H9 (cell line): ENCODE measurements at regions not wholly inside any gene's neighbourhood (a gene's known extent, or its start where the extent isn't known, plus 50 kb on each side); places are given as distances from the start of the nearest gene placed in this dataset.

ENCODE experiments used
- DNase-seq: peaks from one replicate; pipeline ENCODE4 v3.0.0-alpha.2; 2017
- H2AFZ ChIP-seq: one replicate; pipeline ENCODE4 v1.6.1; 2013; ENCODE audit warnings: mild to moderate bottlenecking, low read length, control low read depth, moderate library complexity
- H2AK5ac ChIP-seq: 2 replicates; pipeline ENCODE4 v1.6.1; 2013; ENCODE audit warnings: low read length, control low read depth, mixed read lengths; ENCODE audit not compliant: insufficient read length
- H2BK120ac ChIP-seq: one replicate; pipeline ENCODE4 v1.6.1; 2013; ENCODE audit warnings: low read depth, mild to moderate bottlenecking, low read length, control low read depth, inconsistent platforms; ENCODE audit not compliant: poor library complexity, severe bottlenecking
- H2BK12ac ChIP-seq: 2 replicates; pipeline ENCODE4 v1.6.1; 2013; ENCODE audit warnings: low read length, control low read depth, mixed read lengths, low read depth; ENCODE audit not compliant: insufficient read length
- H2BK15ac ChIP-seq: 2 replicates; pipeline ENCODE4 v1.6.1; 2013; ENCODE audit warnings: low read depth, low read length, control low read depth
- H2BK20ac ChIP-seq: one replicate; pipeline ENCODE4 v1.6.1; 2013; ENCODE audit warnings: low read depth, mild to moderate bottlenecking, low read length, control low read depth, inconsistent platforms; ENCODE audit not compliant: poor library complexity, severe bottlenecking
- H2BK5ac ChIP-seq: 2 replicates; pipeline ENCODE4 v1.6.1; 2013; ENCODE audit warnings: low read length, control low read depth, mixed read lengths; ENCODE audit not compliant: insufficient read length
- H3K14ac ChIP-seq: 2 replicates; pipeline ENCODE4 v1.6.1; 2013; ENCODE audit warnings: low read length, control low read depth; ENCODE audit not compliant: insufficient read depth
- H3K18ac ChIP-seq: 2 replicates; pipeline ENCODE4 v1.6.1; 2013; ENCODE audit warnings: low read depth, mild to moderate bottlenecking, mixed read lengths, low read length, control low read depth; ENCODE audit not compliant: insufficient read length
- H3K23ac ChIP-seq: 2 replicates; pipeline ENCODE4 v1.6.1; 2013; ENCODE audit warnings: low read length, control low read depth, mixed read lengths, low read depth; ENCODE audit not compliant: insufficient read length
- H3K23me2 ChIP-seq: 2 replicates; pipeline ENCODE4 v1.6.1; 2013; ENCODE audit warnings: low read depth, mild to moderate bottlenecking, mixed read lengths, low read length, control low read depth; ENCODE audit not compliant: insufficient read length, poor library complexity, severe bottlenecking
- H3K27ac ChIP-seq: 2 replicates; pipeline ENCODE4 v1.5.1; 2013; ENCODE audit warnings: low read length, control low read depth, mixed read lengths, low read depth; ENCODE audit not compliant: insufficient read length
- H3K27me3 ChIP-seq: 2 replicates; pipeline ENCODE4 v1.6.1; 2013; ENCODE audit warnings: low read length, control low read depth, inconsistent platforms; ENCODE audit not compliant: insufficient read depth
- H3K4ac ChIP-seq: 2 replicates; pipeline ENCODE4 v1.6.1; 2013; ENCODE audit warnings: low read depth, mild to moderate bottlenecking, control low read depth, inconsistent platforms, low read length, moderate library complexity
- H3K4me1 ChIP-seq: 2 replicates; pipeline ENCODE4 v1.6.1; 2013; ENCODE audit warnings: low read length, control low read depth, inconsistent platforms; ENCODE audit not compliant: insufficient read depth
- H3K4me2 ChIP-seq: 2 replicates; pipeline ENCODE4 v1.6.1; 2013; ENCODE audit warnings: low read length, control low read depth, mixed read lengths; ENCODE audit not compliant: insufficient read length, insufficient read depth
- H3K56ac ChIP-seq: 2 replicates; pipeline ENCODE4 v1.6.1; 2013; ENCODE audit warnings: low read depth, mild to moderate bottlenecking, mixed read lengths, low read length, control low read depth; ENCODE audit not compliant: insufficient read length
- H3K79me1 ChIP-seq: 2 replicates; pipeline ENCODE4 v1.6.1; 2013; ENCODE audit warnings: low read depth, mild to moderate bottlenecking, moderate library complexity, low read length, control low read depth, inconsistent platforms; ENCODE audit not compliant: insufficient read depth, poor library complexity, severe bottlenecking
- H3K79me2 ChIP-seq: 2 replicates; pipeline ENCODE4 v1.6.1; 2013; ENCODE audit warnings: low read length, control low read depth, inconsistent platforms; ENCODE audit not compliant: insufficient read depth
- H3K9ac ChIP-seq: 2 replicates; pipeline ENCODE4 v1.6.1; 2013; ENCODE audit warnings: low read length, control low read depth, mixed read lengths; ENCODE audit not compliant: insufficient read length; ENCODE audit errors: extremely low read depth
- H3K9me3 ChIP-seq: one replicate; pipeline ENCODE4 v1.6.1; 2013; ENCODE audit warnings: low read depth, low read length, inconsistent platforms; ENCODE audit not compliant: control insufficient read depth
- H3T11ph ChIP-seq: one replicate; pipeline ENCODE4 v1.6.1; 2013; ENCODE audit warnings: mild to moderate bottlenecking, low read length, control low read depth, inconsistent platforms
- H4K20me1 ChIP-seq: one replicate; pipeline ENCODE4 v1.6.1; 2013; ENCODE audit not compliant: control insufficient read depth, insufficient read length, insufficient read depth
- H4K5ac ChIP-seq: 2 replicates; pipeline ENCODE4 v1.6.1; 2013; ENCODE audit warnings: low read depth, mild to moderate bottlenecking, mixed read lengths, low read length, control low read depth; ENCODE audit not compliant: insufficient read length
- H4K8ac ChIP-seq: replicated peaks from 2 replicates; pipeline ENCODE4 v1.6.1; 2013; ENCODE audit warnings: low read length, control low read depth, mixed read lengths, low read depth; ENCODE audit not compliant: insufficient read length
- H4K91ac ChIP-seq: 2 replicates; pipeline ENCODE4 v1.6.1; 2013; ENCODE audit warnings: low read depth, mild to moderate bottlenecking, moderate library complexity, mixed read lengths, low read length, control low read depth; ENCODE audit not compliant: insufficient read length
- H3K27ac Mint-ChIP-seq, 3 experiments: 2 replicates in 2 of 3; 3 replicates in 1 of 3; pipeline ENCODE4 v1.8.0; 2020 to 2021; ENCODE audit warnings: mixed read lengths in 3 of 3, mild to moderate bottlenecking in 1 of 3, moderate library complexity in 1 of 3
- H3K27me3 Mint-ChIP-seq: 2 replicates; pipeline ENCODE4 v1.8.0; 2021; ENCODE audit warnings: low read depth, mild to moderate bottlenecking, moderate library complexity, mixed read lengths
- H3K36me3 Mint-ChIP-seq, 3 experiments: 2 replicates in 2 of 3; 3 replicates in 1 of 3; pipeline ENCODE4 v1.8.0; 2020 to 2021; ENCODE audit warnings: low read depth in 3 of 3, mixed read lengths in 3 of 3; ENCODE audit not compliant: insufficient read depth in 1 of 3
- H3K4me1 Mint-ChIP-seq, 2 experiments: 2 replicates each; pipeline ENCODE4 v1.8.0; 2020; ENCODE audit warnings: mixed read lengths in 2 of 2
- H3K4me3 Mint-ChIP-seq, 2 experiments: 2 replicates in 1 of 2; 3 replicates in 1 of 2; pipeline ENCODE4 v1.8.0; 2020 to 2021; ENCODE audit warnings: mild to moderate bottlenecking in 2 of 2, mixed read lengths in 2 of 2, moderate library complexity in 1 of 2
- H3K9me3 Mint-ChIP-seq, 2 experiments: 2 replicates in 1 of 2; 3 replicates in 1 of 2; pipeline ENCODE4 v1.8.0; 2020; ENCODE audit warnings: mild to moderate bottlenecking in 2 of 2, mixed read lengths in 2 of 2, moderate library complexity in 1 of 2
- WGBS: extraction: QIAGEN DNeasy Blood & Tissue Kit; methylation state at CpG from one replicate; pipeline ENCODE4 v1.1.7; 2013; ENCODE audit warnings: missing lambda C conversion rate, low lambda C conversion rate, mixed read lengths; ENCODE audit not compliant: insufficient read length; ENCODE audit errors: extremely low coverage; 5-methylcytosine and 5-hydroxymethylcytosine counted together
- TF ChIP-seq, protein P1 (sequence below): fragments of 200-600 bp; sonication (generic); conservative IDR thresholded peaks from 3 replicates; pipeline ENCODE4 v1.8.0; 2021; ENCODE audit warnings: antibody characterized with exemption, mild to moderate bottlenecking

- peaks cover 9% of the 10 kb centered on the region for H3K27me3 Mint-ChIP-seq
- Histone ChIP-seq H3K9ac (no peak overlapping the region), H4K91ac (no peak overlapping the region), H3T11ph (no peak overlapping the region), H3K23ac (no peak overlapping the region), H2BK120ac (no peak overlapping the region), H3K14ac (no peak overlapping the region), H2BK15ac (no peak overlapping the region), H2AFZ (no peak overlapping the region), H4K20me1 (no peaks in the 10 kb centered on the region), H2BK5ac (no peak overlapping the region), H2BK12ac (no peak overlapping the region), H2BK20ac (no peak overlapping the region), H3K4ac (no peak overlapping the region), H3K27me3 (no peaks in the 10 kb centered on the region), H4K5ac (no peak overlapping the region), H3K27ac (no peak overlapping the region), H3K23me2 (no peaks in the 10 kb centered on the region), H3K4me1 (no peaks in the 10 kb centered on the region; the same call in 1 of the 2 replicates), H3K79me1 (no peaks in the 10 kb centered on the region), H2AK5ac (no peak overlapping the region), H3K56ac (no peak overlapping the region), H3K9me3 (no peaks in the 10 kb centered on the region), H3K4me2 (no peak overlapping the region), H4K8ac (no peak overlapping the region), H3K18ac (no peak overlapping the region), H3K79me2 (no peaks in the 10 kb centered on the region)
- DNase-seq = no peak
- peaks cover 4 to 5% (median 4%) of the 10 kb centered on the region in 3 experiments; a peak in 5 of 7 replicates for H3K36me3 Mint-ChIP-seq
- peak overlapping the region in 1 of 3 experiments; percentile 19; a peak in 1 of 7 replicates for H3K27ac Mint-ChIP-seq
- H3K4me1 Mint-ChIP-seq = peaks cover 46 to 53% of the 10 kb centered on the region in 2 experiments
- H3K4me3 Mint-ChIP-seq = no peak overlapping the region
- no CpG with 5 or more reads among the region's 9 CpGs for WGBS
- TF ChIP-seq, protein P1, sequence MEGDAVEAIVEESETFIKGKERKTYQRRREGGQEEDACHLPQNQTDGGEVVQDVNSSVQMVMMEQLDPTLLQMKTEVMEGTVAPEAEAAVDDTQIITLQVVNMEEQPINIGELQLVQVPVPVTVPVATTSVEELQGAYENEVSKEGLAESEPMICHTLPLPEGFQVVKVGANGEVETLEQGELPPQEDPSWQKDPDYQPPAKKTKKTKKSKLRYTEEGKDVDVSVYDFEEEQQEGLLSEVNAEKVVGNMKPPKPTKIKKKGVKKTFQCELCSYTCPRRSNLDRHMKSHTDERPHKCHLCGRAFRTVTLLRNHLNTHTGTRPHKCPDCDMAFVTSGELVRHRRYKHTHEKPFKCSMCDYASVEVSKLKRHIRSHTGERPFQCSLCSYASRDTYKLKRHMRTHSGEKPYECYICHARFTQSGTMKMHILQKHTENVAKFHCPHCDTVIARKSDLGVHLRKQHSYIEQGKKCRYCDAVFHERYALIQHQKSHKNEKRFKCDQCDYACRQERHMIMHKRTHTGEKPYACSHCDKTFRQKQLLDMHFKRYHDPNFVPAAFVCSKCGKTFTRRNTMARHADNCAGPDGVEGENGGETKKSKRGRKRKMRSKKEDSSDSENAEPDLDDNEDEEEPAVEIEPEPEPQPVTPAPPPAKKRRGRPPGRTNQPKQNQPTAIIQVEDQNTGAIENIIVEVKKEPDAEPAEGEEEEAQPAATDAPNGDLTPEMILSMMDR = no peak
- H3K9me3 Mint-ChIP-seq = peaks cover 10 to 18% of the 10 kb centered on the region in 2 experiments; a peak in 4 of 5 replicates
These were observed 72.5 kb upstream of the IRX3 start for GRCh38 chr16:54359081-54359480.
